GM18909 (cell line): ENCODE measurements at regions not wholly inside any gene's neighbourhood (a gene's known extent, or its start where the extent isn't known, plus 50 kb on each side); places are given as distances from the start of the nearest gene placed in this dataset.

Experiments used
- ATAC-seq: cut with Tn5 transposase; IDR thresholded peaks from one replicate; pipeline ENCODE4 v1.9.1; 2021; ENCODE audit warnings: mild to moderate bottlenecking; ENCODE audit not compliant: unreplicated experiment, poor library complexity

GRCh38 chr10:128514536-128514935 is 388.3 kb upstream of the MKI67 start:
- no peak for ATAC-seq

GRCh38 chr10:128516180-128516579 is 390.0 kb upstream of the MKI67 start:
- ATAC-seq: no peak

- ATAC-seq: no peak
These were observed 390.9 kb upstream of the MKI67 start for GRCh38 chr10:128517167-128517566.

GRCh38 chr10:128518000-128518399 is 391.8 kb upstream of the MKI67 start:
- ATAC-seq: no peak

GRCh38 chr10:128519581-128519980 is 393.4 kb upstream of the MKI67 start:
- no peak for ATAC-seq

- no peak for ATAC-seq
These were observed 394.1 kb upstream of the MKI67 start for GRCh38 chr10:128520211-128520815.

GRCh38 chr10:128522551-128523308 is 396.5 kb upstream of the MKI67 start:
- ATAC-seq: no peak

- ATAC-seq: no peak
These were observed 399.2 kb upstream of the MKI67 start for GRCh38 chr10:128525444-128525843.

GRCh38 chr10:128525936-128526335 is 399.7 kb upstream of the MKI67 start:
- ATAC-seq: no peak

- no peak for ATAC-seq
These were observed 400.7 kb upstream of the MKI67 start for GRCh38 chr10:128526791-128527375.

GRCh38 chr10:128527711-128528110 is 401.5 kb upstream of the MKI67 start:
- ATAC-seq: no peak

- no peak for ATAC-seq
These were observed 401.9 kb upstream of the MKI67 start for GRCh38 chr10:128528167-128528566.

GRCh38 chr10:128528781-128529180 is 402.6 kb upstream of the MKI67 start:
- ATAC-seq: no peak

GRCh38 chr10:128529225-128529624 is 403.0 kb upstream of the MKI67 start:
- no peak for ATAC-seq

- ATAC-seq: no peak
These were observed 404.1 kb upstream of the MKI67 start for GRCh38 chr10:128530301-128530700.

- no peak for ATAC-seq
These were observed 404.7 kb upstream of the MKI67 start for GRCh38 chr10:128530946-128531345.

GRCh38 chr10:128534686-128535085 is 408.5 kb upstream of the MKI67 start:
- ATAC-seq: no peak

- ATAC-seq: no peak
These were observed 410.0 kb upstream of the MKI67 start for GRCh38 chr10:128536259-128536658.

- ATAC-seq: no peak
These were observed 411.7 kb upstream of the MKI67 start for GRCh38 chr10:128537834-128538330.

- ATAC-seq: no peak
These were observed 412.4 kb upstream of the MKI67 start for GRCh38 chr10:128538671-128539070.

GRCh38 chr10:128539510-128540127 is 413.4 kb upstream of the MKI67 start:
- no peak for ATAC-seq
